Endodermal cell (in vitro differentiated cells): ENCODE measurements at regions not wholly inside any gene's neighbourhood (a gene's known extent, or its start where the extent isn't known, plus 50 kb on each side); places are given as distances from the start of the nearest gene placed in this dataset.

Source experiments
- DNase-seq: peaks from one replicate; pipeline ENCODE4 v3.0.0-alpha.2; 2017
- H3K27ac ChIP-seq: 2 replicates; pipeline ENCODE4 v1.5.1; 2013; ENCODE audit warnings: mild to moderate bottlenecking, low read depth, low read length, moderate library complexity
- H3K27me3 ChIP-seq: 2 replicates; pipeline ENCODE4 v1.6.1; 2013; ENCODE audit warnings: mild to moderate bottlenecking, low read length, moderate library complexity; ENCODE audit not compliant: insufficient read depth, control insufficient read depth, poor library complexity, severe bottlenecking
- H3K36me3 ChIP-seq: 2 replicates; pipeline ENCODE4 v1.7.0; 2013; ENCODE audit warnings: mild to moderate bottlenecking, low read length, moderate library complexity; ENCODE audit not compliant: control insufficient read depth, insufficient read depth
- H3K4me1 ChIP-seq: one replicate; pipeline ENCODE4 v1.7.0; 2013; ENCODE audit warnings: low read length; ENCODE audit not compliant: control insufficient read depth, insufficient read depth
- H3K4me3 ChIP-seq: 2 replicates; pipeline ENCODE4 v1.5.1; 2013; ENCODE audit warnings: mild to moderate bottlenecking, low read length, moderate library complexity
- H3K9ac ChIP-seq: 2 replicates; pipeline ENCODE4 v1.6.1; 2013; ENCODE audit warnings: mild to moderate bottlenecking, low read length, moderate library complexity; ENCODE audit not compliant: poor library complexity, severe bottlenecking; ENCODE audit errors: extremely low read depth
- H3K9me3 ChIP-seq: 2 replicates; pipeline ENCODE4 v1.6.1; 2013; ENCODE audit warnings: mild to moderate bottlenecking, low read length, moderate library complexity; ENCODE audit not compliant: control insufficient read depth
- H3K27ac Mint-ChIP-seq: 2 replicates; pipeline ENCODE4 v1.8.0; 2020; ENCODE audit warnings: mixed read lengths
- H3K27me3 Mint-ChIP-seq: 2 replicates; pipeline ENCODE4 v1.8.0; 2021; ENCODE audit warnings: mild to moderate bottlenecking, mixed read lengths; ENCODE audit not compliant: insufficient read depth
- H3K36me3 Mint-ChIP-seq: 2 replicates; pipeline ENCODE4 v1.8.0; 2020; ENCODE audit warnings: low read depth, mixed read lengths
- H3K4me1 Mint-ChIP-seq: 2 replicates; pipeline ENCODE4 v1.8.0; 2020; ENCODE audit warnings: mixed read lengths
- H3K4me3 Mint-ChIP-seq: 2 replicates; pipeline ENCODE4 v1.8.0; 2020; ENCODE audit warnings: mild to moderate bottlenecking, moderate library complexity, mixed read lengths
- H3K9me3 Mint-ChIP-seq: 2 replicates; pipeline ENCODE4 v1.8.0; 2020; ENCODE audit warnings: mild to moderate bottlenecking, mixed read lengths
- WGBS, 2 experiments: methylation state at CpG; one replicate each; pipeline versions ENCODE4 v1.1.5 to v1.1.7; 2013; ENCODE audit warnings: missing lambda C conversion rate in 2 of 2, mixed read lengths in 1 of 2; ENCODE audit not compliant: insufficient coverage in 1 of 2, insufficient read length in 1 of 2; 5-methylcytosine and 5-hydroxymethylcytosine counted together
- TF ChIP-seq, protein P1 (sequence below): fragments of 200-600 bp; sonication (generic); conservative IDR thresholded peaks from 2 replicates; pipeline ENCODE4 v1.5.0; 2021; ENCODE audit warnings: antibody characterized with exemption, mild to moderate bottlenecking

DNA sequence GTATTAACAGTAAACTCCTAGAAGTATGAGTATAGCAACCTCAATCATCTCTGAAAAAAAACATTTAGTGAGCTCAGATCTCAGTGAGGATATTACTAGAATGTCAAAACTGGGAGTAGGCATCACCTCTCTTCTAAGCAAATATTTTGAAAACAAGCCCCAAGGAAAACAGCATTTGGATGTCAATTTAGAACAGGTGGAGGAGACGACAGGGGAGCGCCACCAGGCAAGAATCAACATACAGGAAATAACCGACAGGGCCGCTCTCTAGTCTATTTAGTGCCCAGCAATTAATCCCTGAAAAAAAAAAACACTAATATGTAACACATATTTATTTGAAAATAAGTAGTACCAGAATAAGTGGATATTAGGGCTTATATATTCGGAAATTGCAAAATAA lies 940.3 kb upstream of the ADGRL3 start:
- TF ChIP-seq, protein P1, sequence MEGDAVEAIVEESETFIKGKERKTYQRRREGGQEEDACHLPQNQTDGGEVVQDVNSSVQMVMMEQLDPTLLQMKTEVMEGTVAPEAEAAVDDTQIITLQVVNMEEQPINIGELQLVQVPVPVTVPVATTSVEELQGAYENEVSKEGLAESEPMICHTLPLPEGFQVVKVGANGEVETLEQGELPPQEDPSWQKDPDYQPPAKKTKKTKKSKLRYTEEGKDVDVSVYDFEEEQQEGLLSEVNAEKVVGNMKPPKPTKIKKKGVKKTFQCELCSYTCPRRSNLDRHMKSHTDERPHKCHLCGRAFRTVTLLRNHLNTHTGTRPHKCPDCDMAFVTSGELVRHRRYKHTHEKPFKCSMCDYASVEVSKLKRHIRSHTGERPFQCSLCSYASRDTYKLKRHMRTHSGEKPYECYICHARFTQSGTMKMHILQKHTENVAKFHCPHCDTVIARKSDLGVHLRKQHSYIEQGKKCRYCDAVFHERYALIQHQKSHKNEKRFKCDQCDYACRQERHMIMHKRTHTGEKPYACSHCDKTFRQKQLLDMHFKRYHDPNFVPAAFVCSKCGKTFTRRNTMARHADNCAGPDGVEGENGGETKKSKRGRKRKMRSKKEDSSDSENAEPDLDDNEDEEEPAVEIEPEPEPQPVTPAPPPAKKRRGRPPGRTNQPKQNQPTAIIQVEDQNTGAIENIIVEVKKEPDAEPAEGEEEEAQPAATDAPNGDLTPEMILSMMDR = no peak
- no peaks in the 10 kb centered on the region for H3K4me1 ChIP-seq
- H3K36me3 Mint-ChIP-seq = no peaks in the 10 kb centered on the region
- H3K27me3 Mint-ChIP-seq = no peaks in the 10 kb centered on the region
- H3K4me3 Mint-ChIP-seq = no peak overlapping the region
- no peaks in the 10 kb centered on the region for H3K9me3 Mint-ChIP-seq
- H3K9me3 ChIP-seq = no peaks in the 10 kb centered on the region
- H3K27me3 ChIP-seq = no peaks in the 10 kb centered on the region
- H3K9ac ChIP-seq = no peak overlapping the region
- H3K27ac ChIP-seq = no peak overlapping the region
- H3K27ac Mint-ChIP-seq = no peak overlapping the region
- H3K36me3 ChIP-seq = no peaks in the 10 kb centered on the region
- DNase-seq = no peak
- H3K4me3 ChIP-seq = no peak overlapping the region
- peaks cover 2% of the 10 kb centered on the region for H3K4me1 Mint-ChIP-seq
- WGBS, 2 experiments = 83% methylated on average over 5 of the region's 5 CpGs; no CpG with 5 or more reads in 1 of the 2 experiments

DNA sequence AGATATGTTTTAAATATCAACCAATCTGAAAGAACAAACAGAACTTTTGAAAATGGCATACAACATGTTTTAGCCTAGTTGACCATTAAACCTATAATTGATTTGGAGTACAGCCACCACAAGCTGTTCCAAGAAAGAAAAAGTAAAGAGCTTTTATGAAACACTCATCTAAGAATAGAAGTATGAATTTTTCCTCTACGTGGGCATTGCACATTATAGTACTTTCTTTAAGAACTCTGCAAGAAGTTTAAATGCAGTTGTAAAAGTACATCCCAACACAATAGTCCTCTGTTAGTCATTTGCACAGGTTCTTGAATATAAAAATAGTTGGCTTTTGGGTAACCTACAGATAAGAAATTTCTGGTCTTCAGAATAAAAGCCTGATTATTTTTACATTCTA lies 933.6 kb upstream of the ADGRL3 start:
- Mint-ChIP-seq H3K9me3 (no peaks in the 10 kb centered on the region), H3K4me1 (no peaks in the 10 kb centered on the region), H3K27ac (no peak overlapping the region), H3K36me3 (no peaks in the 10 kb centered on the region), H3K27me3 (no peaks in the 10 kb centered on the region), H3K4me3 (no peak overlapping the region)
- 100% methylated on average over 1 of the region's 1 CpG; no CpG with 5 or more reads in 1 of the 2 experiments for WGBS, 2 experiments
- no peak for DNase-seq
- Histone ChIP-seq H3K4me1 (no peaks in the 10 kb centered on the region), H3K9ac (no peak overlapping the region), H3K27ac (no peak overlapping the region), H3K27me3 (no peaks in the 10 kb centered on the region), H3K9me3 (no peaks in the 10 kb centered on the region), H3K36me3 (no peaks in the 10 kb centered on the region), H3K4me3 (no peak overlapping the region)
- TF ChIP-seq, protein P1 = no peak

DNA sequence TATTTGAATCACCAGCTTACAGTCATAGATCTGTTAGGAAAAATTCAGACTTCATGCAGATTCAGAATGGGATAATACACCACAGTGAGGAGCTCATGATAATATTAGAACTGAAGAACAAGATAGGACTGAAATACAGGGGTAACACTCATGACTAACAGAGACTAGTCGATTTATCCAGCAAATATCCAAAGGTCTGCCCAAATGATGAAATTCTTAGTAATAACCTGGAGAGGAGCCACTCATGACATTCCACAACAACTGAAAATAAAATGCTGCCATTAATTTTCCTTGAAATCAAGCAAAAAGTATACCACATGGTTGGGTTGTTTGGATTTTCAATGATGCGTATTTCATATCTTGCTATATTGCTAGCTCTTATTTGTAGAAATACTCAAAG lies 903.7 kb upstream of the ADGRL3 start:
- no peaks in the 10 kb centered on the region for H3K9me3 Mint-ChIP-seq
- no peak overlapping the region for H3K27ac ChIP-seq
- no peaks in the 10 kb centered on the region for H3K9me3 ChIP-seq
- H3K4me1 Mint-ChIP-seq = no peaks in the 10 kb centered on the region
- no peak overlapping the region for H3K27ac Mint-ChIP-seq
- H3K27me3 ChIP-seq = no peaks in the 10 kb centered on the region
- no peak overlapping the region for H3K4me3 Mint-ChIP-seq
- H3K4me1 ChIP-seq = no peaks in the 10 kb centered on the region
- no peaks in the 10 kb centered on the region for H3K27me3 Mint-ChIP-seq
- H3K4me3 ChIP-seq = no peak overlapping the region
- no peak overlapping the region for H3K9ac ChIP-seq
- TF ChIP-seq, protein P1 = no peak
- no peak for DNase-seq
- 81 to 100% methylated on average over 1 to 2 of the region's 2 CpGs for WGBS, 2 experiments
- no peaks in the 10 kb centered on the region for H3K36me3 ChIP-seq
- no peaks in the 10 kb centered on the region for H3K36me3 Mint-ChIP-seq
